A673 (cell line): ENCODE measurements at regions not wholly inside any gene's neighbourhood (a gene's known extent, or its start where the extent isn't known, plus 50 kb on each side); places are given as distances from the start of the nearest gene placed in this dataset.
"Not testable (repeated sequence)": the region's sequence is repeated elsewhere in the genome, so short reads cannot be mapped to it uniquely, and the experiment has no call there.

ENCODE experiments used
- CTCF ChIP-seq: fragments of 300-800, 200-600 bp; sonication (generic); conservative IDR thresholded peaks from 2 replicates; pipeline ENCODE4 v1.5.1; 2017; ENCODE audit warnings: low read depth, mild to moderate bottlenecking, antibody characterized with exemption, low read length, moderate library complexity, mixed read lengths
- EZH2 ChIP-seq: fragments of 200-600 bp; sonication (generic); IDR thresholded peaks from 2 replicates; pipeline ENCODE4 v1.6.1; 2017; ENCODE audit warnings: borderline replicate concordance, low read depth, mild to moderate bottlenecking, mixed read lengths, antibody characterized with exemption, low read length; ENCODE audit not compliant: poor library complexity, severe bottlenecking

GRCh38 chr6:44037276-44037675 is 90.0 kb downstream of the MRPL14 start:
- not testable (repeated sequence) for TF ChIP-seq CTCF, EZH2
